HG03175 (cell line): ENCODE measurements at regions not wholly inside any gene's neighbourhood (a gene's known extent, or its start where the extent isn't known, plus 50 kb on each side); places are given as distances from the start of the nearest gene placed in this dataset.
A peak's percentile ranks its signal among the peaks of the same experiment; 100 is the strongest.

Experiments
- ATAC-seq: cut with Tn5 transposase; IDR thresholded peaks from one replicate; pipeline ENCODE4 v1.9.1; 2021; ENCODE audit warnings: mild to moderate bottlenecking, moderate library complexity; ENCODE audit not compliant: unreplicated experiment

- ATAC-seq = no peak
Observed at GRCh38 chr16:80489173-80489572, 51.6 kb upstream of the DYNLRB2 start.

- ATAC-seq = no peak
Observed at GRCh38 chr16:80488167-80488566, 52.6 kb upstream of the DYNLRB2 start.

GRCh38 chr16:80480664-80481063 lies 60.1 kb upstream of the DYNLRB2 start:
- ATAC-seq = peak; percentile 95

GRCh38 chr16:80477838-80478237 lies 63.0 kb upstream of the DYNLRB2 start:
- ATAC-seq = no peak

- no peak for ATAC-seq
Observed at GRCh38 chr16:80468029-80468428, 72.8 kb upstream of the DYNLRB2 start.

- ATAC-seq = peak; percentile 78
Observed at GRCh38 chr16:80466024-80466987, 74.5 kb upstream of the DYNLRB2 start.

GRCh38 chr16:80463751-80464495 lies 76.9 kb upstream of the DYNLRB2 start:
- ATAC-seq = no peak

- ATAC-seq = no peak
Observed at GRCh38 chr16:80463326-80463725, 77.5 kb upstream of the DYNLRB2 start.

GRCh38 chr16:80462917-80463316 lies 77.9 kb upstream of the DYNLRB2 start:
- no peak for ATAC-seq

- ATAC-seq = no peak
Observed at GRCh38 chr16:80460988-80461387, 79.8 kb upstream of the DYNLRB2 start.

- ATAC-seq = no peak
Observed at GRCh38 chr16:80459966-80460365, 80.8 kb upstream of the DYNLRB2 start.

- ATAC-seq = no peak
Observed at GRCh38 chr16:80459331-80459777, 81.4 kb upstream of the DYNLRB2 start.

- ATAC-seq = no peak
Observed at GRCh38 chr16:80457871-80458270, 82.9 kb upstream of the DYNLRB2 start.

GRCh38 chr16:80454802-80455201 lies 86.0 kb upstream of the DYNLRB2 start:
- ATAC-seq = no peak

- no peak for ATAC-seq
Observed at GRCh38 chr16:80449392-80449791, 91.4 kb upstream of the DYNLRB2 start.

GRCh38 chr16:80447241-80447640 lies 93.6 kb upstream of the DYNLRB2 start:
- no peak for ATAC-seq

GRCh38 chr16:80442779-80443178 lies 98.0 kb upstream of the DYNLRB2 start:
- ATAC-seq = no peak

GRCh38 chr16:80441935-80442334 lies 98.9 kb upstream of the DYNLRB2 start:
- ATAC-seq = peak; percentile 68

- no peak for ATAC-seq
Observed at GRCh38 chr16:80440667-80441066, 100.1 kb upstream of the DYNLRB2 start.

- no peak for ATAC-seq
Observed at GRCh38 chr16:80437707-80438106, 103.1 kb upstream of the DYNLRB2 start.

- ATAC-seq = no peak
Observed at GRCh38 chr16:80436510-80436909, 104.3 kb upstream of the DYNLRB2 start.

GRCh38 chr16:80433623-80434022 lies 107.2 kb upstream of the DYNLRB2 start:
- ATAC-seq = no peak
